Keratinocyte (primary cell): ENCODE measurements at regions not wholly inside any gene's neighbourhood (a gene's known extent, or its start where the extent isn't known, plus 50 kb on each side); places are given as distances from the start of the nearest gene placed in this dataset.

Source experiments
- CTCF ChIP-seq, 3 experiments: IDR thresholded peaks in 1 of 3; conservative IDR thresholded peaks in 1 of 3; optimal IDR thresholded peaks in 1 of 3; 2 replicates in 2 of 3; 3 replicates in 1 of 3; pipeline versions ENCODE3 to v1.5.1; 2011; ENCODE audit warnings: low read length in 3 of 3, mild to moderate bottlenecking in 3 of 3, moderate library complexity in 2 of 3, control low read depth in 1 of 3, inconsistent platforms in 1 of 3; ENCODE audit not compliant: insufficient read depth in 2 of 3; ENCODE audit errors: extremely low read depth in 1 of 3
- EZH2 ChIP-seq: IDR thresholded peaks from one replicate; pipeline ENCODE4 v1.6.1; 2012; ENCODE audit warnings: inconsistent platforms, mild to moderate bottlenecking, low read length, moderate library complexity

- TF ChIP-seq CTCF (optimal IDR thresholded peaks at IDR 0.05 in 1 of 3, IDR thresholded peaks at IDR 0.05 in 1 of 3, conservative IDR thresholded peaks at IDR 0.05 in 1 of 3; ENCODE audit: extremely low read depth in 1 of 3, insufficient read depth in 2 of 3, low read length in 3 of 3) (no peak), EZH2 (no peak)
Measured at GRCh38 chr18:67081482-67082211, 434.9 kb downstream of the DSEL start.
